HG03159 (cell line): ENCODE measurements at regions not wholly inside any gene's neighbourhood (a gene's known extent, or its start where the extent isn't known, plus 50 kb on each side); places are given as distances from the start of the nearest gene placed in this dataset.

Experiments used
- ATAC-seq: cut with Tn5 transposase; IDR thresholded peaks from one replicate; pipeline ENCODE4 v1.9.1; 2021; ENCODE audit warnings: mild to moderate bottlenecking, moderate library complexity; ENCODE audit not compliant: unreplicated experiment

DNA sequence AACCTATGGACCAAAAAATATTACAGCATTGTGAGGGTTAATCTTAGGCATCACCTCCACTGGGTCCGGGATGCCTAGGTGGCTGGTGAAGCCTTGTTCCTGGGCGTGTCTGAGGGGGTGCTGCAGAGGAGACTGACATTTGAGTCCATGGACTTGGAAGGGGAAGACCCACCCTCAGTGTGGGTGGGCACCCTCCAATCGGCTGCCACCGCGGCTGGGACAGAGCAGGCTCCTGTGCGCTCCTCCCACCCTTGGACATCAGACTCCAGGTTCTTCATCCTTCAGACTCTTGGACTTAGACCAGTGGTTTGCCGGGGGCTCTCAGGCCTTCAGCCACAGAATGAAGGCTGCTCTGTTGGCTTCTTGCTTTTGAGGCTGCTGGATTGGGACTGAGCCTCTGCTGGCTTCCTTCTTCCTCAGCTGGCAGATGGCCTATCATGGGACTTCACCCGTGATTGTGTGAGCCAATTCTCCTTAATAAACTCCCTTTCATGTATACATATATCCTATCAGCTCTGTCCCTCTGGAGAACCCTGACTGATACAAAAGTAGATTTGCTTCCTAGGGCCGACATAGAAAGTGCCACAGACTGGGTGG lies 113.1 kb downstream of the TTLL2 start:
- no peak for ATAC-seq

GRCh38 chr6:167441715-167442206 lies 116.9 kb downstream of the TTLL2 start:
- no peak for ATAC-seq

GRCh38 chr6:167442245-167442644 lies 117.4 kb downstream of the TTLL2 start:
- no peak for ATAC-seq

- ATAC-seq = no peak
These were observed 118.2 kb downstream of the TTLL2 start for GRCh38 chr6:167442796-167443680.

- no peak for ATAC-seq
These were observed 119.9 kb downstream of the TTLL2 start for GRCh38 chr6:167444602-167445346.

DNA sequence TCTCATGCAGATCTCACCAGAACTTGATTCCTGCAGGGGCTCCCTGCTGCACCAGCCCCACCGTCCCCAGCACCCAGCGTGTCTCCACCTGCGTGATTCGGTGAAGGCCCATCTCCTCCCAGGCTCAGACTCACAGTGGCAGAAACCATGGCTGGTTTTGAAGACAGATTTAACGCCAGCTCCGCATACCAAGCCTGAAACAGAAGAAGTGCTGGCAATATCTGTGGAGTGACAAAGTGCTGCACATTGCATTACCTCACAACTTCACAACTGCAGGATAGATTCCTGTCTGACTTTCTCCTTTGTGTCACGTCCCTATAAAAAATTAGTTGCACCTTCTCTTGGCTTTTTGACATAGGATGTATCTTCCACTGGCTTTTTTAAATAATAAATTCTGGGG lies 120.7 kb downstream of the TTLL2 start:
- no peak for ATAC-seq

GRCh38 chr6:167446046-167446445 lies 121.2 kb downstream of the TTLL2 start:
- ATAC-seq = no peak

DNA sequence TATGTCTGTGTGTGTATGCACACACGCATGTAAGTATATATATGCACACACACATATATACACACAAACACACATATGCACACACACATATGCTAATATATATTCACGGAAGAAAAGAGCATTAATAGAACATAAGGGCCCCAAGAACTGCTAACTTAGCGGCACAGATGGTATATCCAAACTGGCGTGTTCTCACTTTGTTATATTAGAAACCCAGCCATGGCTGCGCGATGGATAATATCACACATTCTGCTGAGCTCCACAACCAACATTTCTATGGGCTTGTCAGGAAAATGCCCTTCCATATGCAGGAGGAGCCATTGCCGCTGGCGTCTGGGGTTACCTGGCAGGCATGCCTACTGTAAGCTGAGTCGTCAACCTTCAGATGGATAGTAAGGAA lies 122.1 kb downstream of the TTLL2 start:
- no peak for ATAC-seq

- ATAC-seq = no peak
These were observed 123.5 kb downstream of the TTLL2 start for GRCh38 chr6:167448378-167448777.

DNA sequence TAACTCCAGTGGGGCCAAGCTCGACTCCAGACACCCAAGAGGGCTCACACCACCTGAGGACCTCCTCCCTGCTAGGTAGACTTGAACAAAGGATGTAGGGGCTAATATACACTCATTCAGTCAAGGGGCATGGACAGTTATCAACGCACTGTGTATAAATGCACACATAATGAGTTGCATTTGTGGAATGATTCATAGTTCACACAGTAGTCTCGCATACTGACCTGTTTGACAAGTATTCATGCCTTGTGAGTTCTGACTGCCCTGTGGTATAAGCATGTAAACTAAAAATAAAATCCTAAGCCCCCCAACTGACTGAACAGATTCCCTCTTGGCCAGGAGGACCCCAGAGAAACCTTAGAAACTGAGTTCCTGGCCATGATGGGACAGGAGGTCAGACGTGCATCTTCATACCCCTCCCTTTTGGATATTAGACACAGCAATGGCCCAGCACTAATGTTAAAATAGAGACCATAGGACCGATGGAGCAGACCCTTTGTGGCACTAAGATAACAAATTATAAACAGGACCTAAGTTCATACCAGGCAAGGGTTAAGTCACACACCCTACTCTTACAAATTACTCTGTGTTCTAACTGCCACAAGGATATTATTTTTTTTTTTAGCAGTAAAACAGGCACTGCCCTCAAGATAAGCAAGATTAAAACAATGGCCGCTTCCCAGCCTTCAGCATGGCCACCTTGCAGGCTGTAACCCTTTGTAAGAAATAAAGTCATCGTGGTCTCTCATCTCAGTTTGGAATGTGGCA lies 124.4 kb downstream of the TTLL2 start:
- no peak for ATAC-seq

DNA sequence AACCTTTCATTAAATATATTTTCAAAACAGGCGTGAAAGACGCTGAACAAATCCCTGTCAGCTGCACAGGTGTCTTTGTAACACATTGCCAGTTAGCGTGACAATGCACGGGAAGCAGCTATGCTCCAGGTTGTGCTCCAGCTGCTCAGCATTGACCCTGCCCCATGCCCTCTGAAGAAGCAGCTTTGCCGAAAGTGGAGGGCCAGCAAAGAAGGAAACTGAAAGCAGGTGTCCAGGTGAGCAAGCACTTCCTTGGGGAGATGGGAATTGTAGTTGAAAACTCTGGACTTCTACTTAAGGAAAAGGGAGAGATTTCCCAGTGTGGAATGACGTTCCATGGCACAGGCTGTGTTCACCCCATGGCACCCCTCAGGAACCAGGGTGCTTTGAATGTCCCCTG lies 125.7 kb downstream of the TTLL2 start:
- ATAC-seq = no peak

- ATAC-seq = no peak
These were observed 127.6 kb downstream of the TTLL2 start for GRCh38 chr6:167452338-167453081.

DNA sequence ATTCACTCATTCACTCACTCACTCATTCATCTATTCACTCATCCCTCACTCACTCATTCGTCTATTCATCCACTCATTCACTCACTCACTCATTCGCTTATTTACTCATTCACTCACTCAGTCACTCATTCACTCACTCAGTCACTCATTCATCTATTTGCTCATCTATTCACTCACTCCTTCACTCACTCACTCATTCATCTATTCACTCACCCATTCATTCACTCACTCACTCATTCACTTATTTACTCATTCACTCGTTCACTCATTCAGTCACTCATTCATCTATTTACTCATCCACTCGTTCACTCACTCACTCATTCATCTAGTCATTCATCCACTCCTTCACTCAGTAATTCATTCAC lies 128.2 kb downstream of the TTLL2 start:
- ATAC-seq = no peak

GRCh38 chr6:167454003-167454402 lies 129.1 kb downstream of the TTLL2 start:
- ATAC-seq = no peak

- ATAC-seq = no peak
These were observed 130.5 kb downstream of the TTLL2 start for GRCh38 chr6:167455371-167455770.

DNA sequence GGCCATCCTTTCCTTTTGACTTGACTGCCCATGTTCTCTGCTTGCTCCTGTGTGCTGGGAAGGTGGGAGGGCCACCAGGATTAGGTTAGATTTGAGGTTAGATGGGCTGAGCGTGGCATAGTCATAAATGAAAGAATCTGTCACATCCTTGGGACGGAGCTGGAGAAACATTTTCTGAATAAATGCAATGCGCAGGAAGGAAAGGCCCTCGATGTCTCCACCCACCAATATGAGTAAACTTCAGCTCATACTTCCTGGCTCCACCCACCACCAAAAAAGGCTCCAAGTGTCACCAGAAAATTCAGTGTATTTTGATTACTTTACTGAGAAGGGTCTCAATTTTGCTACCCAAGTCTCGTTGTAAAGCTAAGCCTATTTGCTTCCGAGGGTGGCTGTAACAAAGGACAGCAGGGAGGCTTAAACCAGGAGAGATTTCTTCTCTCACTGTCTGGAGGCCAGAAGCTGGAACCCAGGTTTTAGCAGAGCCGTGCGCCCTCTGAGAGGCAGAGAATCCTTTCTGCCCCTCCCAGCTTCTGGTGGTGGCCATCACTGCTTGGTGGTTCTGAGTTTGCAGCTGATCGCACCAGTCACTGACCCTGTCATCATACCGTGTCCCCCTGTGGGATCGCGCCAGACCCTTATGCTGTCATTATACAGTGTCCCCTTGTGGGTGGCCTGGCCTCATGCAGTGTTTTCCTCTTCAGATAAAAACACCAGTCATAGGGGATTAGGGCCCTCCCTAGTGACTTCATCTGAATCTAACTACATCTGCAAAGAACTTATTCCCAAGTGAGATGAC lies 137.8 kb downstream of the TTLL2 start:
- no peak for ATAC-seq

DNA sequence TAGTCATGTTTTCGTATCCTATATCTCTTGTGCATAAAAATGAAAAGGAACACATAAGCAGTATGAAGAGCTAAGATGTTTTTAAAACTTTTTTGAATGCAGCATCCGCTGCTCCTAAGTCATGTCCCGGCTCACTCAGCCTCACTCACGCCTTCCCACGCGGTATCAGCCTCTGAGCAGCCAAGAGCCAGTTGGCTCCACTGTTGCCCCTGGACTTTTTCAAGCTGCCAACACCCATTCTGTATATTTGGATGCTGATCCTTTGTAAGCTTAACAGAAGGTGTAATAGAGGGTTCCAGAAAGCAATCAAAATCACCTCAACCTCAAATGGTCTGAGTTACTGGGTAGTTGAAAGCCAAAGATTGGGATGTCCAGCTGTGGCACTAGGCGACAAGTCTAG lies 139.3 kb downstream of the TTLL2 start:
- no peak for ATAC-seq

- no peak for ATAC-seq
These were observed 140.6 kb downstream of the TTLL2 start for GRCh38 chr6:167465482-167465881.

DNA sequence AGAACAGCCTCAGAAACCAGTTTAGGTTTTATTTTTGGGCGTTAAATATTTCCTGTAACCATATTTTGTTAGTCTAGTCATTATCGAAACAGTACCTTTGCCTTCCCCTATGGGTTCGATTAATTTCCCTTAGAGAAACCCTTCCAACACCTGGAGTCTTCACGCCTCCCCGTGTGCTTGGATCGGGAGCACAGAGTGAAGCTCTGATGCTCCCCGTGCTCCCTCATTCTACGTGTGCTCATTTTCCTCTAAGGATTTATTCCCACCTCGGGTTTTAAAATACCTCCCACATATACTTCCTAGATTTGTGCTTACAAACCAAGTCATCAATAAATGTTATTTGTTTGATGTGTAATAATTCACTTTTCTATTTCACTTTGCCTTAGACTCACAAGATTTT lies 142.4 kb downstream of the TTLL2 start:
- ATAC-seq = no peak
